Endothelial cell of umbilical vein (primary cell): ENCODE measurements at regions not wholly inside any gene's neighbourhood (a gene's known extent, or its start where the extent isn't known, plus 50 kb on each side); places are given as distances from the start of the nearest gene placed in this dataset.

Source experiments
- BruUV-seq: library from RNA; stranded (reverse); fragments of 400-500 nt; replicated peaks from 2 replicates; lab custom pipeline; 2021; lab: Mats Ljungman, UMichigan
- CTCF ChIA-PET: fragments of 300-600, 350-600 bp; sonication (Branson Sonifier 250); formaldehyde crosslinking; loops from one replicate; lab custom pipeline; 2021; ENCODE audit warnings: antibody characterized with exemption, inconsistent platforms; lab: Charles Lee
- POLR2A ChIA-PET: fragments of 300-600, 350-600 bp; sonication (Branson Sonifier 250); formaldehyde crosslinking; loops from one replicate; lab custom pipeline; 2021; ENCODE audit warnings: antibody characterized with exemption, inconsistent platforms; lab: Charles Lee
- DNase-seq: peaks from one replicate; pipeline ENCODE4 v3.0.0-alpha.2; 2011; ENCODE audit warnings: low read depth, low spot score
- FAIRE-seq: peaks from 2 replicates; lab custom pipeline; 2011; peaks lifted over from hg19 to GRCh38; lab: Jason Lieb, UNC
- H2AFZ ChIP-seq: 2 replicates; pipeline ENCODE4 v1.6.0; 2012; ENCODE audit warnings: low read depth, low read length, control low read depth, inconsistent platforms
- H3K27ac ChIP-seq: 2 replicates; pipeline ENCODE4 v1.5.1; 2011; ENCODE audit warnings: low read depth, mild to moderate bottlenecking, control low read depth, low read length, moderate library complexity; ENCODE audit not compliant: insufficient read depth
- H3K27me3 ChIP-seq, 2 experiments: 2 replicates each; pipeline versions ENCODE4 v1.6.0 to v1.6.1; 2011; ENCODE audit warnings: low read length in 2 of 2, mixed read lengths in 1 of 2; ENCODE audit not compliant: control insufficient read depth in 2 of 2, insufficient read depth in 2 of 2
- H3K36me3 ChIP-seq, 2 experiments: 2 replicates in 1 of 2; 3 replicates in 1 of 2; pipeline ENCODE4 v1.5.1; 2011; ENCODE audit warnings: low read length in 2 of 2, mild to moderate bottlenecking in 1 of 2, moderate library complexity in 1 of 2; ENCODE audit not compliant: control insufficient read depth in 2 of 2, insufficient read depth in 2 of 2; ENCODE audit errors: extremely low read depth in 1 of 2
- H3K4me1 ChIP-seq: 3 replicates; pipeline ENCODE4 v1.5.1; 2011; ENCODE audit warnings: mild to moderate bottlenecking, low read length; ENCODE audit not compliant: control insufficient read depth, insufficient read depth; ENCODE audit errors: extremely low read depth
- H3K4me2 ChIP-seq: 2 replicates; pipeline ENCODE4 v1.6.1; 2011; ENCODE audit warnings: low read length, control low read depth, mixed read lengths; ENCODE audit not compliant: insufficient read depth
- H3K4me3 ChIP-seq, 3 experiments: fragments of 200-600 bp in 1 of 3; sonication (generic), shearing (Covaris generic) in 1 of 3; replicated peaks in 1 of 3; 2 replicates each; pipeline ENCODE4 v1.5.1; 2011 to 2016; ENCODE audit warnings: control low read depth in 3 of 3, low read length in 3 of 3, mild to moderate bottlenecking in 2 of 3, inconsistent platforms in 1 of 3, low read depth in 1 of 3, moderate library complexity in 1 of 3; ENCODE audit not compliant: insufficient read depth in 1 of 3
- H3K79me2 ChIP-seq: 2 replicates; pipeline ENCODE4 v1.6.0; 2012; ENCODE audit warnings: low read length, inconsistent platforms; ENCODE audit not compliant: control insufficient read depth, insufficient read depth
- H3K9ac ChIP-seq: replicated peaks from 2 replicates; pipeline ENCODE3; 2011; ENCODE audit warnings: low read length, control low read depth; ENCODE audit not compliant: insufficient read depth; ENCODE audit errors: extremely low read depth
- H3K9me1 ChIP-seq: replicated peaks from 3 replicates; pipeline ENCODE4 v1.6.0; 2011; ENCODE audit warnings: mild to moderate bottlenecking, low read length; ENCODE audit not compliant: control insufficient read depth, insufficient read depth; ENCODE audit errors: extremely low read depth
- H3K9me3 ChIP-seq: replicated peaks from 2 replicates; pipeline ENCODE4 v1.5.1; 2012; ENCODE audit warnings: low read length, inconsistent platforms; ENCODE audit not compliant: control insufficient read depth, insufficient read depth
- H4K20me1 ChIP-seq: replicated peaks from 2 replicates; pipeline ENCODE3; 2011; ENCODE audit warnings: mild to moderate bottlenecking, low read length; ENCODE audit not compliant: control insufficient read depth, insufficient read depth; ENCODE audit errors: extremely low read depth
- JUN ChIP-seq: IDR thresholded peaks from 2 replicates; pipeline ENCODE4 v1.6.1; 2011; ENCODE audit warnings: borderline replicate concordance, low read depth; ENCODE audit not compliant: insufficient read length, insufficient read depth
- POLR2AphosphoS5 ChIP-seq: IDR thresholded peaks from 2 replicates; pipeline ENCODE4 v1.6.1; 2012; ENCODE audit warnings: low read depth, mild to moderate bottlenecking, control low read depth, low read length, moderate library complexity; ENCODE audit not compliant: insufficient read depth
- dilution Hi-C: fragments of 300-500 bp; cut with MboI; formaldehyde crosslinking; loops from one replicate; pipeline ENCODE4 v1.15.0; 2019; ENCODE audit warnings: low sequenced_read_pairs; ENCODE audit not compliant: extremely low pct_ligation_motif_present
- intact Hi-C: fragments of 100-400 bp; cut with micrococcal nuclease; formaldehyde crosslinking; loops from one replicate; pipeline ENCODE4 v1.10.0; 2022

GRCh38 chr9:115495052-115495635 is 377.2 kb upstream of the TNC start:
- ChIA-PET CTCF (no interaction called here), POLR2A (no interaction called here)
- intact Hi-C loops (no loop called here), dilution Hi-C loops (no loop called here)
- Histone ChIP-seq H3K36me3 (no peaks in the 10 kb centered on the region), H3K4me1 (no peaks in the 10 kb centered on the region), H3K9me3 (no peaks in the 10 kb centered on the region), H3K4me2 (no peak overlapping the region), H2AFZ (no peak overlapping the region), H4K20me1 (no peaks in the 10 kb centered on the region), H3K9ac (no peak overlapping the region), H3K27me3 (no peaks in the 10 kb centered on the region), H3K79me2 (no peaks in the 10 kb centered on the region), H3K4me3 (no peak overlapping the region), H3K27ac (no peak overlapping the region), H3K9me1 (no peaks in the 10 kb centered on the region)
- no peak for TF ChIP-seq POLR2AphosphoS5
- no peak for FAIRE-seq
- no peak for DNase-seq
- BruUV-seq, result no TSS peak

GRCh38 chr9:115495836-115496235 is 377.9 kb upstream of the TNC start:
- Histone ChIP-seq H3K4me2 (no peak overlapping the region), H3K27me3 (no peaks in the 10 kb centered on the region), H3K9me3 (no peaks in the 10 kb centered on the region), H3K9me1 (no peaks in the 10 kb centered on the region), H3K4me3 (no peak overlapping the region), H3K79me2 (no peaks in the 10 kb centered on the region), H4K20me1 (no peaks in the 10 kb centered on the region), H2AFZ (no peak overlapping the region), H3K27ac (no peak overlapping the region), H3K4me1 (no peaks in the 10 kb centered on the region), H3K36me3 (no peaks in the 10 kb centered on the region), H3K9ac (no peak overlapping the region)
- dilution Hi-C loops (no loop called here), intact Hi-C loops (no loop called here)
- BruUV-seq, result no TSS peak
- ChIA-PET CTCF (no interaction called here), POLR2A (no interaction called here)
- FAIRE-seq (no peak), DNase-seq (no peak)
- TF ChIP-seq POLR2AphosphoS5 (no peak), JUN (no peak)
